Vagina (tissue), 2 donors: ENCODE measurements at regions not wholly inside any gene's neighbourhood (a gene's known extent, or its start where the extent isn't known, plus 50 kb on each side); places are given as distances from the start of the nearest gene placed in this dataset.
A peak's percentile ranks its signal among the peaks of the same experiment; 100 is the strongest.

Source experiments
- DNase-seq, 2 donors: peaks; one replicate each; pipeline ENCODE4 v3.0.0-alpha.2; 2017; ENCODE audit errors: extremely low spot score in 2 of 2
- H3K27ac ChIP-seq: fragments of 200-600 bp; sonication (generic); one replicate; pipeline ENCODE4 v1.5.1; 2019
- H3K27me3 ChIP-seq: fragments of 200-600 bp; sonication (generic); one replicate; pipeline ENCODE4 v1.5.1; 2019
- H3K36me3 ChIP-seq, 2 donors: fragments of 200-600 bp; sonication (generic); one replicate each; pipeline ENCODE4 v1.5.1; 2017 to 2019
- H3K4me1 ChIP-seq: fragments of 200-600 bp; sonication (generic); one replicate; pipeline ENCODE4 v1.5.1; 2019
- H3K4me3 ChIP-seq, 2 donors: fragments of 200-600 bp; sonication (generic); 1 replicate in 1 of 2; 2 replicates in 1 of 2; pipeline ENCODE4 v1.5.1; 2016 to 2019
- H3K9me3 ChIP-seq: fragments of 200-600 bp; sonication (generic); one replicate; pipeline ENCODE4 v1.5.1; 2019
- CTCF ChIP-seq, 3 experiments: fragments of 450-650 bp in 2 of 3; fragments of 200-600 bp in 1 of 3; sonication (generic) in 1 of 3; IDR thresholded peaks; one replicate each; pipeline ENCODE4 v1.5.1; 2017 to 2019; ENCODE audit warnings: antibody characterized with exemption in 3 of 3, mild to moderate bottlenecking in 2 of 3, moderate library complexity in 2 of 3
- POLR2A ChIP-seq, 2 donors: fragments of 450-650 bp; IDR thresholded peaks; one replicate each; pipeline ENCODE4 v1.6.1; 2017; ENCODE audit warnings: antibody characterized with exemption in 2 of 2, mild to moderate bottlenecking in 2 of 2, moderate library complexity in 2 of 2
- POLR2AphosphoS5 ChIP-seq, 2 donors: sonication (generic); formaldehyde crosslinking; IDR thresholded peaks; one replicate each; pipeline ENCODE4 v1.9.0; 2017; ENCODE audit warnings: antibody characterized with exemption in 2 of 2, mild to moderate bottlenecking in 2 of 2, low read depth in 1 of 2; ENCODE audit not compliant: insufficient read depth in 1 of 2
- intact Hi-C: fragments of 100-400 bp; cut with DNase I; formaldehyde crosslinking; loops from one replicate; pipeline ENCODE4 v1.15.1; 2023

GRCh38 chr4:147117431-147117830 is 171.8 kb upstream of the TTC29 start:
- H3K4me1 ChIP-seq: peaks cover 15% of the 10 kb centered on the region
- DNase-seq: no peak
- no peaks in the 10 kb centered on the region for H3K9me3 ChIP-seq
- H3K27ac ChIP-seq: peak overlapping the region; percentile 30
- H3K4me3 ChIP-seq: no peak overlapping the region
- H3K27me3 ChIP-seq: no peaks in the 10 kb centered on the region
- no peak for TF ChIP-seq POLR2A (IDR thresholded peaks at IDR 0.05)
- peak in 1 of 2 donors; percentile 43 for TF ChIP-seq POLR2AphosphoS5 (IDR thresholded peaks at IDR 0.05; ENCODE audit: insufficient read depth in 1 of 2, low read depth in 1 of 2)
- H3K36me3 ChIP-seq: no peaks in the 10 kb centered on the region
- intact Hi-C loops: no loop called here

GRCh38 chr4:147118528-147118927 is 172.9 kb upstream of the TTC29 start:
- Histone ChIP-seq H3K27ac (peak overlapping the region; percentile 0), H3K36me3 (no peaks in the 10 kb centered on the region), H3K9me3 (no peaks in the 10 kb centered on the region), H3K4me3 (no peak overlapping the region), H3K27me3 (no peaks in the 10 kb centered on the region), H3K4me1 (peaks cover 18% of the 10 kb centered on the region)
- intact Hi-C loops: no loop called here
- no peak for DNase-seq
- TF ChIP-seq POLR2A (IDR thresholded peaks at IDR 0.05) (no peak), POLR2AphosphoS5 (IDR thresholded peaks at IDR 0.05; ENCODE audit: insufficient read depth in 1 of 2, low read depth in 1 of 2) (peak in 1 of 2 donors; percentile 13)

GRCh38 chr4:147122685-147123084 is 177.0 kb upstream of the TTC29 start:
- Histone ChIP-seq H3K9me3 (no peaks in the 10 kb centered on the region), H3K4me3 (no peak overlapping the region), H3K36me3 (no peaks in the 10 kb centered on the region), H3K4me1 (peaks cover 9% of the 10 kb centered on the region), H3K27ac (no peak overlapping the region), H3K27me3 (no peaks in the 10 kb centered on the region)
- intact Hi-C loops: no loop called here
- TF ChIP-seq POLR2A (IDR thresholded peaks at IDR 0.05): no peak
- no peak for TF ChIP-seq CTCF (IDR thresholded peaks at IDR 0.05)
- TF ChIP-seq POLR2AphosphoS5 (IDR thresholded peaks at IDR 0.05; ENCODE audit: insufficient read depth in 1 of 2, low read depth in 1 of 2): no peak
- DNase-seq: no peak

GRCh38 chr4:147123146-147123545 is 177.5 kb upstream of the TTC29 start:
- Histone ChIP-seq H3K4me1 (peaks cover 6% of the 10 kb centered on the region), H3K9me3 (no peaks in the 10 kb centered on the region), H3K27me3 (no peaks in the 10 kb centered on the region), H3K27ac (no peak overlapping the region), H3K4me3 (no peak overlapping the region), H3K36me3 (no peaks in the 10 kb centered on the region)
- DNase-seq: no peak
- no peak for TF ChIP-seq POLR2A (IDR thresholded peaks at IDR 0.05)
- intact Hi-C loops: no loop called here

- Histone ChIP-seq H3K4me3 (no peak overlapping the region), H3K27me3 (no peaks in the 10 kb centered on the region), H3K36me3 (no peaks in the 10 kb centered on the region), H3K9me3 (no peaks in the 10 kb centered on the region), H3K27ac (peak overlapping the region; percentile 6), H3K4me1 (peaks cover 6% of the 10 kb centered on the region)
- no peak for DNase-seq
- intact Hi-C loops: no loop called here
- TF ChIP-seq POLR2A (IDR thresholded peaks at IDR 0.05): no peak
- no peak for TF ChIP-seq POLR2AphosphoS5 (IDR thresholded peaks at IDR 0.05; ENCODE audit: insufficient read depth in 1 of 2, low read depth in 1 of 2)
- no peak for TF ChIP-seq CTCF (IDR thresholded peaks at IDR 0.05)
Measured at GRCh38 chr4:147128787-147129186, 183.1 kb upstream of the TTC29 start.

GRCh38 chr4:147129687-147130086 is 184.0 kb upstream of the TTC29 start:
- Histone ChIP-seq H3K4me1 (peaks cover 6% of the 10 kb centered on the region), H3K4me3 (no peak overlapping the region), H3K9me3 (no peaks in the 10 kb centered on the region), H3K27me3 (no peaks in the 10 kb centered on the region), H3K27ac (peak overlapping the region; percentile 6), H3K36me3 (no peaks in the 10 kb centered on the region)
- intact Hi-C loops: no loop called here
- no peak for TF ChIP-seq POLR2AphosphoS5 (IDR thresholded peaks at IDR 0.05; ENCODE audit: insufficient read depth in 1 of 2, low read depth in 1 of 2)
- TF ChIP-seq POLR2A (IDR thresholded peaks at IDR 0.05): no peak
- TF ChIP-seq CTCF (IDR thresholded peaks at IDR 0.05): no peak
- DNase-seq: no peak
